ENCODE measurements at regions not wholly inside any gene's neighbourhood (a gene's known extent, or its start where the extent isn't known, plus 50 kb on each side); places are given as distances from the start of the nearest gene placed in this dataset.

DNA sequence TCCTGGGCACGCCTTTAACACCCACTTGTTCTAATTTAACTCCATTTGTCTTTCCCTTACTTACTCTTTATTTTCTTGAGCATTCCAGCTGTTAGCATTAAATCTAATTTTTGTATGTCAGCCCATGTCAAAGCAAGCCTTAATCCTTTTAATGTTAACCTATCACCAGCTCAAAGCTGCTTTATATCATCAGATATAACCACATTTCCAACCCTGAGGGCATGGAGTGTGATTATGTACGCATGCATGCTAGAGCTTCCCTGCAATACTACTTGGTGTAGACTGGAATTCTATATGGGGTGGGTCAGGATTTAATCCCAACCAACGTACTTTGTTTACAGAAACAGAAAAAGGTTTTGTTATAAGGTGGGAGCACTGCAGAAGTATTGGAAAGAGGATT, 139.4 kb upstream of the HMGN3 start:
- TF ChIP-seq FOXJ3 (CRISPR knock-in tag; IDR thresholded peaks at IDR 0.05) (no peak), SRSF9 (IDR thresholded peaks at IDR 0.05; ENCODE audit: borderline replicate concordance, low read depth, low read length) (no peak), CCNT2 (IDR thresholded peaks at IDR 0.05; ENCODE audit: borderline replicate concordance, extremely low read depth, insufficient read length, low read depth, low read length) (no peak), CTCF (IDR thresholded peaks at IDR 0.05 in 2 of 3, conservative IDR thresholded peaks at IDR 0.05 in 1 of 3; ENCODE audit: insufficient read depth in 2 of 3, low read depth in 1 of 3, low read length in 3 of 3) (no peak), FOXO4 (CRISPR knock-in tag; IDR thresholded peaks at IDR 0.05) (no peak), CBFB (CRISPR knock-in tag; IDR thresholded peaks at IDR 0.05) (no peak), JUNB (CRISPR knock-in tag; conservative IDR thresholded peaks at IDR 0.05) (no peak), GMEB1 (CRISPR knock-in tag; IDR thresholded peaks at IDR 0.05) (no peak), ZNF146 (CRISPR knock-in tag; IDR thresholded peaks at IDR 0.05; ENCODE audit: unreplicated experiment) (no peak), ELF2 (CRISPR knock-in tag; IDR thresholded peaks at IDR 0.05) (no peak)
- TF ChIP-seq, protein P1, sequence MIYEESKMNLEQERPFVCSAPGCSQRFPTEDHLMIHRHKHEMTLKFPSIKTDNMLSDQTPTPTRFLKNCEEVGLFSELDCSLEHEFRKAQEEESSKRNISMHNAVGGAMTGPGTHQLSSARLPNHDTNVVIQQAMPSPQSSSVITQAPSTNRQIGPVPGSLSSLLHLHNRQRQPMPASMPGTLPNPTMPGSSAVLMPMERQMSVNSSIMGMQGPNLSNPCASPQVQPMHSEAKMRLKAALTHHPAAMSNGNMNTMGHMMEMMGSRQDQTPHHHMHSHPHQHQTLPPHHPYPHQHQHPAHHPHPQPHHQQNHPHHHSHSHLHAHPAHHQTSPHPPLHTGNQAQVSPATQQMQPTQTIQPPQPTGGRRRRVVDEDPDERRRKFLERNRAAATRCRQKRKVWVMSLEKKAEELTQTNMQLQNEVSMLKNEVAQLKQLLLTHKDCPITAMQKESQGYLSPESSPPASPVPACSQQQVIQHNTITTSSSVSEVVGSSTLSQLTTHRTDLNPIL (CRISPR knock-in tag; IDR thresholded peaks at IDR 0.05), result no peak

Measured in K562 (cell line).